IMR-90 (cell line): ENCODE measurements at regions not wholly inside any gene's neighbourhood (a gene's known extent, or its start where the extent isn't known, plus 50 kb on each side); places are given as distances from the start of the nearest gene placed in this dataset.

Source experiments
- ATAC-seq: fragments of 200-7000 bp; cut with Tn5 transposase; 2 replicates; pipeline ENCODE4 v1.9.1; 2020; ENCODE audit warnings: low read depth, mild to moderate bottlenecking, moderate library complexity
- BruUV-seq: library from RNA; stranded (reverse); fragments of 400-500 nt; replicated peaks from 2 replicates; lab custom pipeline; 2021; lab: Mats Ljungman, UMichigan
- CTCF ChIA-PET: fragments of 300-600 bp; formaldehyde crosslinking; extraction: SDS; loops from one replicate; lab custom pipeline; 2021; ENCODE audit warnings: antibody characterized with exemption; lab: Yijun Ruan, JAX
- POLR2A ChIA-PET: fragments of 300-600 bp; sonication (Branson Sonifier 250); formaldehyde crosslinking; loops from one replicate; lab custom pipeline; 2022; ENCODE audit warnings: antibody characterized with exemption; ENCODE audit not compliant: unreplicated experiment; lab: Charles Lee
- DNase-seq: peaks from one replicate; pipeline ENCODE4 v3.0.0; 2013
- H2AFZ ChIP-seq: replicated peaks from 2 replicates; pipeline ENCODE3; 2013; ENCODE audit warnings: low read length, mild to moderate bottlenecking; ENCODE audit not compliant: poor library complexity
- H2AK5ac ChIP-seq: 2 replicates; pipeline ENCODE4 v1.6.1; 2013; ENCODE audit warnings: low read depth, low read length, inconsistent platforms
- H2AK9ac ChIP-seq: replicated peaks from 2 replicates; pipeline ENCODE3; 2013; ENCODE audit warnings: mild to moderate bottlenecking, low read depth, low read length, moderate library complexity; ENCODE audit not compliant: poor library complexity
- H2BK120ac ChIP-seq: 2 replicates; pipeline ENCODE4 v1.6.1; 2013; ENCODE audit warnings: low read depth, low read length, inconsistent platforms
- H2BK15ac ChIP-seq: 3 replicates; pipeline ENCODE4 v1.6.1; 2013; ENCODE audit warnings: low read depth, low read length, inconsistent platforms
- H2BK20ac ChIP-seq: 2 replicates; pipeline ENCODE4 v1.6.1; 2013; ENCODE audit warnings: low read depth, mild to moderate bottlenecking, inconsistent platforms, low read length, moderate library complexity
- H2BK5ac ChIP-seq: 2 replicates; pipeline ENCODE4 v1.6.1; 2013; ENCODE audit warnings: mild to moderate bottlenecking, low read depth, low read length, inconsistent platforms; ENCODE audit not compliant: poor library complexity, severe bottlenecking
- H3K14ac ChIP-seq: replicated peaks from 2 replicates; pipeline ENCODE4 v1.6.1; 2013; ENCODE audit warnings: low read depth, low read length, inconsistent platforms
- H3K18ac ChIP-seq: 2 replicates; pipeline ENCODE4 v1.6.1; 2013; ENCODE audit warnings: low read depth, low read length, control low read depth
- H3K23ac ChIP-seq: 2 replicates; pipeline ENCODE4 v1.6.1; 2013; ENCODE audit warnings: low read depth, low read length, inconsistent platforms
- H3K27ac ChIP-seq: 2 replicates; pipeline ENCODE4 v1.5.1; 2013; ENCODE audit warnings: mild to moderate bottlenecking, control low read depth, low read length; ENCODE audit not compliant: insufficient read depth
- H3K27me3 ChIP-seq: 2 replicates; pipeline ENCODE4 v1.6.1; 2013; ENCODE audit warnings: low read length; ENCODE audit not compliant: control insufficient read depth, insufficient read depth
- H3K36me3 ChIP-seq: 2 replicates; pipeline ENCODE4 v1.6.1; 2013; ENCODE audit warnings: low read length, mixed read lengths; ENCODE audit not compliant: control insufficient read depth, insufficient read depth
- H3K4ac ChIP-seq: 2 replicates; pipeline ENCODE4 v1.6.1; 2013; ENCODE audit warnings: low read depth, low read length, inconsistent platforms
- H3K4me1 ChIP-seq: 2 replicates; pipeline ENCODE4 v1.6.1; 2013; ENCODE audit warnings: low read length, mixed read lengths; ENCODE audit not compliant: control insufficient read depth, insufficient read depth
- H3K4me2 ChIP-seq: 2 replicates; pipeline ENCODE4 v1.6.1; 2013; ENCODE audit warnings: low read depth, mild to moderate bottlenecking, control low read depth, low read length, moderate library complexity
- H3K4me3 ChIP-seq: 2 replicates; pipeline ENCODE4 v1.5.1; 2013; ENCODE audit warnings: low read depth, mild to moderate bottlenecking, control low read depth, low read length, moderate library complexity; ENCODE audit not compliant: insufficient read depth
- H3K56ac ChIP-seq: 2 replicates; pipeline ENCODE4 v1.6.1; 2013; ENCODE audit warnings: low read length, inconsistent platforms; ENCODE audit not compliant: insufficient read depth; ENCODE audit errors: extremely low read depth
- H3K79me1 ChIP-seq, 2 experiments: 2 replicates each; pipeline ENCODE4 v1.6.1; 2013; ENCODE audit warnings: low read length in 2 of 2, inconsistent platforms in 1 of 2, low read depth in 1 of 2
- H3K9ac ChIP-seq: 2 replicates; pipeline ENCODE4 v1.6.1; 2013; ENCODE audit warnings: low read depth, low read length, control low read depth
- H3K9me1 ChIP-seq: 2 replicates; pipeline ENCODE4 v1.6.1; 2013; ENCODE audit warnings: low read length, inconsistent platforms; ENCODE audit not compliant: insufficient read depth
- H3K9me3 ChIP-seq: 2 replicates; pipeline ENCODE4 v1.6.1; 2013; ENCODE audit warnings: low read length; ENCODE audit not compliant: control insufficient read depth, insufficient read depth
- H4K20me1 ChIP-seq: 2 replicates; pipeline ENCODE4 v1.6.1; 2013; ENCODE audit warnings: low read length, inconsistent platforms; ENCODE audit not compliant: insufficient read depth
- H4K5ac ChIP-seq: 2 replicates; pipeline ENCODE4 v1.6.1; 2013; ENCODE audit warnings: mild to moderate bottlenecking, low read depth, low read length, control low read depth
- H4K8ac ChIP-seq, 2 experiments: 2 replicates each; pipeline ENCODE4 v1.6.1; 2013; ENCODE audit warnings: low read depth in 2 of 2, low read length in 2 of 2, control low read depth in 1 of 2, inconsistent platforms in 1 of 2
- H4K91ac ChIP-seq: 2 replicates; pipeline ENCODE4 v1.6.1; 2013; ENCODE audit warnings: low read depth, low read length, inconsistent platforms; ENCODE audit not compliant: insufficient read depth
- BHLHE40 ChIP-seq: fragments of 150-350 bp; IDR thresholded peaks from 2 replicates; pipeline ENCODE4 v1.6.1; 2016; ENCODE audit warnings: mild to moderate bottlenecking, low read depth, low read length
- CEBPB ChIP-seq: IDR thresholded peaks from 2 replicates; pipeline ENCODE4 v1.6.1; 2012; ENCODE audit warnings: low read depth, low read length, improper control_type of control experiment
- ELK1 ChIP-seq: fragments of 150-350 bp; IDR thresholded peaks from 2 replicates; pipeline ENCODE4 v1.6.1; 2016; ENCODE audit warnings: low read depth, mild to moderate bottlenecking, low read length, moderate library complexity, borderline replicate concordance
- MAFK ChIP-seq: IDR thresholded peaks from 2 replicates; pipeline ENCODE4 v1.6.1; 2012; ENCODE audit warnings: low read depth, low read length, improper control_type of control experiment
- MAZ ChIP-seq: IDR thresholded peaks from 2 replicates; pipeline ENCODE4 v1.6.1; 2012; ENCODE audit warnings: low read depth, mild to moderate bottlenecking, low read length, improper control_type of control experiment, moderate library complexity, borderline replicate concordance
- MXI1 ChIP-seq: IDR thresholded peaks from 2 replicates; pipeline ENCODE4 v1.6.1; 2012; ENCODE audit warnings: low read depth, mild to moderate bottlenecking, low read length, moderate library complexity, borderline replicate concordance
- NFE2L2 ChIP-seq: fragments of 150-350 bp; IDR thresholded peaks from 2 replicates; pipeline ENCODE4 v1.6.1; 2016; ENCODE audit warnings: low read depth, mild to moderate bottlenecking, low read length
- RAD21 ChIP-seq: IDR thresholded peaks from 2 replicates; pipeline ENCODE4 v1.6.1; 2012; ENCODE audit warnings: low read length, improper control_type of control experiment
- SMC3 ChIP-seq: fragments of 150-350 bp; IDR thresholded peaks from 2 replicates; pipeline ENCODE4 v1.6.1; 2016; ENCODE audit warnings: low read depth, mild to moderate bottlenecking, antibody characterized with exemption, low read length, moderate library complexity
- WGBS, 2 experiments: methylation state at CpG; one replicate each; pipeline versions ENCODE4 v1.1.5 to v1.1.7; 2013; ENCODE audit warnings: missing lambda C conversion rate in 2 of 2; ENCODE audit not compliant: insufficient read length in 1 of 2; ENCODE audit errors: extremely low coverage in 2 of 2; 5-methylcytosine and 5-hydroxymethylcytosine counted together
- dilution Hi-C: fragments of 300-500 bp; cut with HindIII; formaldehyde crosslinking; loops from one replicate; pipeline ENCODE4 v1.14.3; 2018; ENCODE audit warnings: low sequenced_read_pairs; ENCODE audit not compliant: unreplicated experiment
- in situ Hi-C: fragments of 300-500 bp; cut with MboI; formaldehyde crosslinking; loops from 3 replicates; pipeline ENCODE4 v1.14.3; 2019; ENCODE audit warnings: low sequenced_read_pairs, inconsistent platforms, mixed read lengths
- intact Hi-C: fragments of 100-400 bp; cut with micrococcal nuclease; formaldehyde crosslinking; loops from 2 replicates; pipeline ENCODE4 v1.10.0; 2022
- TF ChIP-seq, protein P1 (sequence below): conservative IDR thresholded peaks from 2 replicates; pipeline ENCODE4 v1.5.1; 2012; ENCODE audit warnings: mild to moderate bottlenecking, low read depth, low read length, improper control_type of control experiment

DNA sequence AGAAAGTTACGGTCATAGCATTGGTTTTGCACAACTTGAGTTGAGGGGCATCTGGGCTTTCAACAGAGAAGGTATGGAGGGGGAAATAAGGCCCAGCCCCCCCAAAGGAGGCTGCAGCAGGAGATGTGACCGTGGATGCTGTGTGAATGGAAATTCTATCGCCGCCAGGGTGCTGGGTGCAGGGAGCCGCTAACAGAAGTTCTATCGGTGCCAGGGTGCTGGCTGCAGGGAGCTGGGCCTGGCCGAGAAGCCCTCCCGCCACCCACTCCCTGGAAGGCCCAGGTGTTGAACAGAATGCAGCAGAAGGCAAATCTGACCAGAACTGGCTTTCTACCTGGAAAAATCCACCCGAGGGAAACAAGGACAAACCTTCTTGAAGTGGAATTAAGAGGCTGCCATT, 115.0 kb downstream of the SHANK2 start:
- no peak overlapping the region for H2BK20ac ChIP-seq
- no peak overlapping the region for H4K5ac ChIP-seq
- no peak overlapping the region for H2BK5ac ChIP-seq
- in situ Hi-C loops: no loop called here
- H4K91ac ChIP-seq: no peak overlapping the region
- no peak overlapping the region for H3K23ac ChIP-seq
- no peaks in the 10 kb centered on the region for H3K79me1 ChIP-seq
- no TSS peak for BruUV-seq
- no peak overlapping the region for H3K14ac ChIP-seq
- no peak overlapping the region for H3K4me2 ChIP-seq
- H2AK9ac ChIP-seq: no peak overlapping the region
- DNase-seq: no peak
- no peaks in the 10 kb centered on the region for H3K27me3 ChIP-seq
- CTCF ChIA-PET: no interaction called here
- H2BK120ac ChIP-seq: no peak overlapping the region
- H3K27ac ChIP-seq: no peak overlapping the region
- intact Hi-C loops: no loop called here
- H3K4ac ChIP-seq: no peak overlapping the region
- no peak overlapping the region for H4K8ac ChIP-seq
- WGBS, 2 experiments: 100% methylated on average over 1 of the region's 9 CpGs; no CpG with 5 or more reads in 1 of the 2 experiments
- H2BK15ac ChIP-seq: no peak overlapping the region
- ATAC-seq: no peak
- no peaks in the 10 kb centered on the region for H3K9me1 ChIP-seq
- no peak overlapping the region for H3K56ac ChIP-seq
- peaks cover 2% of the 10 kb centered on the region; the same call in 1 of the 2 replicates for H3K4me1 ChIP-seq
- no peak overlapping the region for H3K4me3 ChIP-seq
- H3K36me3 ChIP-seq: no peaks in the 10 kb centered on the region
- POLR2A ChIA-PET: no interaction called here
- no peaks in the 10 kb centered on the region; the same call in 1 of the 2 replicates for H4K20me1 ChIP-seq
- H3K9ac ChIP-seq: no peak overlapping the region
- no peak overlapping the region for H2AFZ ChIP-seq
- no peak overlapping the region for H3K18ac ChIP-seq
- TF ChIP-seq RAD21: no peak
- no peak for TF ChIP-seq CEBPB
- no peak for TF ChIP-seq MAFK
- TF ChIP-seq ELK1: no peak
- TF ChIP-seq, protein P1, sequence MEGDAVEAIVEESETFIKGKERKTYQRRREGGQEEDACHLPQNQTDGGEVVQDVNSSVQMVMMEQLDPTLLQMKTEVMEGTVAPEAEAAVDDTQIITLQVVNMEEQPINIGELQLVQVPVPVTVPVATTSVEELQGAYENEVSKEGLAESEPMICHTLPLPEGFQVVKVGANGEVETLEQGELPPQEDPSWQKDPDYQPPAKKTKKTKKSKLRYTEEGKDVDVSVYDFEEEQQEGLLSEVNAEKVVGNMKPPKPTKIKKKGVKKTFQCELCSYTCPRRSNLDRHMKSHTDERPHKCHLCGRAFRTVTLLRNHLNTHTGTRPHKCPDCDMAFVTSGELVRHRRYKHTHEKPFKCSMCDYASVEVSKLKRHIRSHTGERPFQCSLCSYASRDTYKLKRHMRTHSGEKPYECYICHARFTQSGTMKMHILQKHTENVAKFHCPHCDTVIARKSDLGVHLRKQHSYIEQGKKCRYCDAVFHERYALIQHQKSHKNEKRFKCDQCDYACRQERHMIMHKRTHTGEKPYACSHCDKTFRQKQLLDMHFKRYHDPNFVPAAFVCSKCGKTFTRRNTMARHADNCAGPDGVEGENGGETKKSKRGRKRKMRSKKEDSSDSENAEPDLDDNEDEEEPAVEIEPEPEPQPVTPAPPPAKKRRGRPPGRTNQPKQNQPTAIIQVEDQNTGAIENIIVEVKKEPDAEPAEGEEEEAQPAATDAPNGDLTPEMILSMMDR: no peak
- TF ChIP-seq BHLHE40: no peak
- TF ChIP-seq SMC3: no peak
- no peak for TF ChIP-seq NFE2L2
- no peak for TF ChIP-seq MAZ
- TF ChIP-seq MXI1: no peak
- peaks cover 2% of the 10 kb centered on the region; the same call in 1 of the 2 replicates for H3K9me3 ChIP-seq
- H2AK5ac ChIP-seq: no peak overlapping the region
- dilution Hi-C loops: no loop called here
